HepG2 (cell line): ENCODE measurements at regions not wholly inside any gene's neighbourhood (a gene's known extent, or its start where the extent isn't known, plus 50 kb on each side); places are given as distances from the start of the nearest gene placed in this dataset.

Source experiments
- ATAC-seq: fragments of 200-7000 bp; cut with Tn5 transposase; 3 replicates; pipeline ENCODE4 v1.9.1; 2020; ENCODE audit warnings: mild to moderate bottlenecking, moderate library complexity
- BruUV-seq: library from RNA; stranded (reverse); fragments of 400-500 nt; replicated peaks from 2 replicates; lab custom pipeline; 2021; lab: Mats Ljungman, UMichigan
- CTCF ChIA-PET: fragments of 300-600 bp; formaldehyde crosslinking; extraction: SDS; loops from one replicate; lab custom pipeline; 2021; ENCODE audit warnings: low total read pairs, inconsistent platforms, low intra/inter-chr PET ratio; lab: Yijun Ruan, JAX
- POLR2A ChIA-PET: fragments of 350-600 bp; sonication (Branson Sonifier 250); formaldehyde crosslinking; loops from one replicate; lab custom pipeline; 2020; ENCODE audit warnings: antibody characterized with exemption, inconsistent platforms; lab: Yijun Ruan, JAX
- DNase-seq: peaks from one replicate; pipeline ENCODE4 v3.0.0-alpha.2; 2015; ENCODE audit warnings: low spot score
- FAIRE-seq: peaks from 3 replicates; lab custom pipeline; 2011; peaks lifted over from hg19 to GRCh38; lab: Jason Lieb, UNC
- H2AFZ ChIP-seq: one replicate; pipeline ENCODE4 v1.6.1; 2011; ENCODE audit warnings: low read length, inconsistent platforms
- H3K27ac ChIP-seq: fragments of 300-600 bp; 3 replicates; pipeline ENCODE4 v1.8.0; 2011; ENCODE audit warnings: mixed run types, mild to moderate bottlenecking, mixed read lengths, low read length, inconsistent platforms; ENCODE audit not compliant: insufficient read depth; ENCODE audit errors: extremely low read length
- H3K27me3 ChIP-seq, 2 experiments: fragments of 200-600 bp in 1 of 2; 2 replicates in 1 of 2; 3 replicates in 1 of 2; pipeline versions ENCODE4 v1.6.0 to v1.8.0; 2011; ENCODE audit warnings: low read length in 2 of 2, mild to moderate bottlenecking in 2 of 2, moderate library complexity in 2 of 2, inconsistent platforms in 1 of 2; ENCODE audit not compliant: insufficient read depth in 2 of 2, control insufficient read depth in 1 of 2
- H3K36me3 ChIP-seq, 2 experiments: fragments of 200-600 bp in 1 of 2; replicated peaks in 1 of 2; 2 replicates in 1 of 2; 3 replicates in 1 of 2; pipeline versions ENCODE4 v1.5.1 to v1.8.0; 2011; ENCODE audit warnings: low read length in 2 of 2, inconsistent platforms in 1 of 2; ENCODE audit not compliant: insufficient read depth in 2 of 2, control insufficient read depth in 1 of 2
- H3K4me1 ChIP-seq: 2 replicates; pipeline ENCODE4 v1.5.1; 2012; ENCODE audit warnings: low read length, inconsistent platforms; ENCODE audit not compliant: insufficient read depth
- H3K4me2 ChIP-seq: 2 replicates; pipeline ENCODE4 v1.6.0; 2011; ENCODE audit warnings: low read depth, low read length, inconsistent platforms
- H3K4me3 ChIP-seq, 3 experiments: fragments of 200-600 bp in 1 of 3; sonication (generic), shearing (Covaris generic) in 1 of 3; replicated peaks in 1 of 3; 2 replicates each; pipeline ENCODE4 v1.5.1; 2011 to 2016; ENCODE audit warnings: low read length in 3 of 3, inconsistent platforms in 2 of 3, low read depth in 2 of 3, mild to moderate bottlenecking in 2 of 3, control low read depth in 1 of 3, mixed read lengths in 1 of 3; ENCODE audit not compliant: insufficient read depth in 1 of 3
- H3K79me2 ChIP-seq: one replicate; pipeline ENCODE4 v1.6.1; 2011; ENCODE audit warnings: low read length, inconsistent platforms; ENCODE audit not compliant: insufficient read depth
- H3K9ac ChIP-seq: 2 replicates; pipeline ENCODE4 v1.6.0; 2011; ENCODE audit warnings: mild to moderate bottlenecking, low read depth, low read length, inconsistent platforms; ENCODE audit not compliant: insufficient read depth
- H3K9me3 ChIP-seq: 2 replicates; pipeline ENCODE4 v1.5.1; 2012; ENCODE audit warnings: mild to moderate bottlenecking, low read length
- H4K20me1 ChIP-seq: 2 replicates; pipeline ENCODE4 v1.6.0; 2011; ENCODE audit warnings: inconsistent platforms, mild to moderate bottlenecking, low read length, moderate library complexity; ENCODE audit not compliant: insufficient read depth
- AHR ChIP-seq: IDR thresholded peaks from 2 replicates; pipeline ENCODE4 v1.6.1; 2018; ENCODE audit warnings: missing genetic modification reagents, missing compliant biosample characterization
- ARHGAP35 ChIP-seq: sonication (generic); formaldehyde crosslinking; IDR thresholded peaks from 2 replicates; pipeline ENCODE4 v1.9.0; 2022; ENCODE audit warnings: mild to moderate bottlenecking, inconsistent platforms, moderate library complexity, missing genetic modification reagents, borderline replicate concordance
- FOXA1 ChIP-seq, 2 experiments: fragments of 450-650 bp in 1 of 2; sonication (generic) in 1 of 2; formaldehyde crosslinking in 1 of 2; IDR thresholded peaks; 2 replicates each; pipeline versions ENCODE4 v1.4.0 to v1.6.1; 2016 to 2020; ENCODE audit warnings: missing genetic modification reagents in 1 of 2
- FOXC1 ChIP-seq: sonication (generic); formaldehyde crosslinking; IDR thresholded peaks from 2 replicates; pipeline ENCODE4 v1.8.0; 2022; ENCODE audit warnings: mild to moderate bottlenecking, missing genetic modification reagents, borderline replicate concordance
- MXD3 ChIP-seq: IDR thresholded peaks from 2 replicates; pipeline ENCODE4 v1.6.1; 2016; ENCODE audit warnings: mild to moderate bottlenecking, missing biosample characterization, missing genetic modification reagents
- PAX8 ChIP-seq: sonication (generic); formaldehyde crosslinking; IDR thresholded peaks from 2 replicates; pipeline ENCODE4 v1.8.0; 2022; ENCODE audit warnings: mild to moderate bottlenecking, missing genetic modification reagents, borderline replicate concordance
- PREB ChIP-seq: sonication (generic); formaldehyde crosslinking; IDR thresholded peaks from 2 replicates; pipeline ENCODE4 v1.4.0; 2020; ENCODE audit warnings: missing genetic modification reagents
- ZGPAT ChIP-seq: IDR thresholded peaks from 2 replicates; pipeline ENCODE4 v1.6.1; 2016; ENCODE audit warnings: mild to moderate bottlenecking
- ZHX1 ChIP-seq: sonication (generic); formaldehyde crosslinking; IDR thresholded peaks from 2 replicates; pipeline ENCODE4 v1.8.1; 2022; ENCODE audit warnings: low read depth, mild to moderate bottlenecking, missing genetic modification reagents
- ZMAT5 ChIP-seq: sonication (generic); formaldehyde crosslinking; IDR thresholded peaks from 2 replicates; pipeline ENCODE4 v1.5.0; 2020; ENCODE audit warnings: mild to moderate bottlenecking, low read depth, missing genetic modification reagents, borderline replicate concordance
- ZNF337 ChIP-seq: sonication (generic); formaldehyde crosslinking; IDR thresholded peaks from 2 replicates; pipeline ENCODE4 v1.5.1; 2020; ENCODE audit warnings: missing genetic modification reagents, low read depth, mild to moderate bottlenecking, borderline replicate concordance
- ZNF720 ChIP-seq: sonication (generic); formaldehyde crosslinking; IDR thresholded peaks from 2 replicates; pipeline ENCODE4 v1.4.0; 2020; ENCODE audit warnings: missing genetic modification reagents
- ZNF878 ChIP-seq: sonication (generic); formaldehyde crosslinking; IDR thresholded peaks from 2 replicates; pipeline ENCODE4 v1.8.1; 2023; ENCODE audit warnings: mild to moderate bottlenecking, missing genetic modification reagents, moderate library complexity
- WGBS: methylation state at CpG from one replicate; pipeline ENCODE4 v1.1.6; 2017; ENCODE audit warnings: low lambda C conversion rate; 5-methylcytosine and 5-hydroxymethylcytosine counted together
- in situ Hi-C: cut with HindIII; loops from 2 replicates; pipeline ENCODE4 v1.10.0; 2017; ENCODE audit warnings: low pct_unique_long_range_greater_than_20kb; ENCODE audit not compliant: extremely low pct_ligation_motif_present
- intact Hi-C: fragments of 100-400 bp; cut with micrococcal nuclease; formaldehyde crosslinking; loops from one replicate; pipeline ENCODE4 v1.10.0; 2022; ENCODE audit not compliant: unreplicated experiment

GRCh38 chr1:170239445-170239844 lies 93.7 kb downstream of the NTMT2 start:
- H3K36me3 ChIP-seq: no peaks in the 10 kb centered on the region
- in situ Hi-C loops (no loop called here), intact Hi-C loops (no loop called here)
- no peak overlapping the region for H3K9ac ChIP-seq
- ChIA-PET CTCF (no interaction called here), POLR2A (no interaction called here)
- no peaks in the 10 kb centered on the region for H3K79me2 ChIP-seq
- TF ChIP-seq PREB (no peak), ZMAT5 (CRISPR knock-in tag) (no peak), FOXC1 (CRISPR knock-in tag) (no peak), ARHGAP35 (no peak), ZNF720 (CRISPR knock-in tag) (no peak), MXD3 (CRISPR knock-in tag) (no peak), ZNF878 (CRISPR knock-in tag) (no peak)
- no peaks in the 10 kb centered on the region for H3K27me3 ChIP-seq
- H3K27ac ChIP-seq: no peak overlapping the region
- no peak overlapping the region for H3K4me2 ChIP-seq
- H3K4me3 ChIP-seq: no peak overlapping the region
- H4K20me1 ChIP-seq: no peaks in the 10 kb centered on the region
- WGBS: 2% methylated on average over 3 of the region's 3 CpGs
- no peak for FAIRE-seq
- no TSS peak for BruUV-seq
- H2AFZ ChIP-seq: no peak overlapping the region
- no peak for DNase-seq
- no peak for ATAC-seq
- no peaks in the 10 kb centered on the region for H3K9me3 ChIP-seq
- 0 out of 2 replicates have a peak, but pooled peaks cover 5% of the 10 kb centered on the region for H3K4me1 ChIP-seq

- CTCF ChIA-PET: no interaction called here
- H3K4me3 ChIP-seq: no peak overlapping the region
- no peaks in the 10 kb centered on the region for H3K79me2 ChIP-seq
- H3K36me3 ChIP-seq: no peaks in the 10 kb centered on the region
- in situ Hi-C loops (no loop called here), intact Hi-C loops (no loop called here)
- no peak overlapping the region for H3K27ac ChIP-seq
- WGBS: 1% methylated on average over 2 of the region's 2 CpGs
- no peaks in the 10 kb centered on the region for H3K9me3 ChIP-seq
- POLR2A ChIA-PET: no interaction called here
- FAIRE-seq (no peak), DNase-seq (no peak), ATAC-seq (no peak)
- no TSS peak for BruUV-seq
- no peaks in the 10 kb centered on the region for H4K20me1 ChIP-seq
- H3K9ac ChIP-seq: no peak overlapping the region
- no peaks in the 10 kb centered on the region for H3K27me3 ChIP-seq
- 0 out of 2 replicates have a peak, but pooled peaks cover 5% of the 10 kb centered on the region for H3K4me1 ChIP-seq
- no peak overlapping the region for H2AFZ ChIP-seq
- no peak overlapping the region for H3K4me2 ChIP-seq
- TF ChIP-seq FOXA1 (IDR thresholded peaks at IDR 0.05) (no peak), FOXA1 (CRISPR knock-in tag; IDR thresholded peaks at IDR 0.05) (no peak), ZGPAT (CRISPR knock-in tag) (no peak), PAX8 (CRISPR knock-in tag) (no peak), ZHX1 (CRISPR knock-in tag) (no peak), ZNF337 (CRISPR knock-in tag) (no peak), AHR (no peak)
Measured at GRCh38 chr1:170240409-170240808, 94.7 kb downstream of the NTMT2 start.
